ENCODE measurements at regions not wholly inside any gene's neighbourhood (a gene's known extent, or its start where the extent isn't known, plus 50 kb on each side); places are given as distances from the start of the nearest gene placed in this dataset.

DNA sequence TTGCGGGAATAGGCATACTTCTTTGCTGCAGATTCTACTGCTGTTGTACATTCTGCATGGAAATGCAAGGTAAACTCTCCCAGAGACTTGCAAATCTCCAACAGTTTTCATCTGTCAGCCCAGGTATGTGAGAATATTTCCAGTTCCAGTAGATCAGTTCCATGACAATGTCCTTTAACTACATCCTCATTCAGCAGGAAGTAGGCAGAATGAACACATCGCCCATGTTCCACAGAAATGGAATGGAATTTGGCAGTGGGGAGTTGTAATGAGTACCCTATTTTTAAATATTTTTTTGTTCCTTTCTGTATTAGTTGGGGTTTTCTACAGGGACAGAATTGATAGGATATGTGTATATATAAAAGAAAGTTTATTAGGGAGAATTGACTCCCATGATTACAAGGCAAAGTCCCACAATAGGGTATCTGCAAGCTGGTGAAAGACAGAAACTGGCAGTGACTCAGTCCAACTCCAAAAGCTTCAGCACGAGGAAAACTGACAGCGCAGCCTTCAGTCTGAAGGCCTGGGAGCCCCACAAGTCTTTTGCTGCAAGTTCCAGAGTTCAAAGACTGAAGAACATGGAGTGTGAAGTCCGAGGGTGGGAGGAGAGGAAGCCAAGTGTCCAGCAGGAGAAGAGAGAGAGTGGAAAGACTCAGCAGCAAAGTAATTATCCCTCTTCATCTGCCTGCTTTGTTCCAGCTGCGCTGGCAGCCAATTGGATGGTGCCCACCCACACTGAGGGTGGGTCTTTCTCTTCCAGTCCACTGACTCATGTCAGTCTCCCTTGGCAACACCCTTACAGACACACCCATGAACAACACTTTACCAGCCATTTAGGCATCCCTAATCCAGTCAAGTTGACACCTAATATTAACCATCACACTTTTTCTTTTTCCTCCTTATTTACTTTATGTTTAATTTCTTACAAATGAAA, 110.4 kb upstream of the SCAF11 start:
- Histone ChIP-seq H3K9me3 (no peaks in the 10 kb centered on the region), H3K4me1 (ENCODE audit: low read depth) (no peaks in the 10 kb centered on the region), H3K4me3 (no peak overlapping the region), H3K36me3 (ENCODE audit: low read depth) (no peaks in the 10 kb centered on the region)
- DNase-seq (no peak), ATAC-seq (no peak)
- intact Hi-C loops (cut with DNase I, micrococcal nuclease), result no loop called here
- TF ChIP-seq, protein P1, sequence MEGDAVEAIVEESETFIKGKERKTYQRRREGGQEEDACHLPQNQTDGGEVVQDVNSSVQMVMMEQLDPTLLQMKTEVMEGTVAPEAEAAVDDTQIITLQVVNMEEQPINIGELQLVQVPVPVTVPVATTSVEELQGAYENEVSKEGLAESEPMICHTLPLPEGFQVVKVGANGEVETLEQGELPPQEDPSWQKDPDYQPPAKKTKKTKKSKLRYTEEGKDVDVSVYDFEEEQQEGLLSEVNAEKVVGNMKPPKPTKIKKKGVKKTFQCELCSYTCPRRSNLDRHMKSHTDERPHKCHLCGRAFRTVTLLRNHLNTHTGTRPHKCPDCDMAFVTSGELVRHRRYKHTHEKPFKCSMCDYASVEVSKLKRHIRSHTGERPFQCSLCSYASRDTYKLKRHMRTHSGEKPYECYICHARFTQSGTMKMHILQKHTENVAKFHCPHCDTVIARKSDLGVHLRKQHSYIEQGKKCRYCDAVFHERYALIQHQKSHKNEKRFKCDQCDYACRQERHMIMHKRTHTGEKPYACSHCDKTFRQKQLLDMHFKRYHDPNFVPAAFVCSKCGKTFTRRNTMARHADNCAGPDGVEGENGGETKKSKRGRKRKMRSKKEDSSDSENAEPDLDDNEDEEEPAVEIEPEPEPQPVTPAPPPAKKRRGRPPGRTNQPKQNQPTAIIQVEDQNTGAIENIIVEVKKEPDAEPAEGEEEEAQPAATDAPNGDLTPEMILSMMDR (IDR thresholded peaks at IDR 0.05), result no peak

DNA sequence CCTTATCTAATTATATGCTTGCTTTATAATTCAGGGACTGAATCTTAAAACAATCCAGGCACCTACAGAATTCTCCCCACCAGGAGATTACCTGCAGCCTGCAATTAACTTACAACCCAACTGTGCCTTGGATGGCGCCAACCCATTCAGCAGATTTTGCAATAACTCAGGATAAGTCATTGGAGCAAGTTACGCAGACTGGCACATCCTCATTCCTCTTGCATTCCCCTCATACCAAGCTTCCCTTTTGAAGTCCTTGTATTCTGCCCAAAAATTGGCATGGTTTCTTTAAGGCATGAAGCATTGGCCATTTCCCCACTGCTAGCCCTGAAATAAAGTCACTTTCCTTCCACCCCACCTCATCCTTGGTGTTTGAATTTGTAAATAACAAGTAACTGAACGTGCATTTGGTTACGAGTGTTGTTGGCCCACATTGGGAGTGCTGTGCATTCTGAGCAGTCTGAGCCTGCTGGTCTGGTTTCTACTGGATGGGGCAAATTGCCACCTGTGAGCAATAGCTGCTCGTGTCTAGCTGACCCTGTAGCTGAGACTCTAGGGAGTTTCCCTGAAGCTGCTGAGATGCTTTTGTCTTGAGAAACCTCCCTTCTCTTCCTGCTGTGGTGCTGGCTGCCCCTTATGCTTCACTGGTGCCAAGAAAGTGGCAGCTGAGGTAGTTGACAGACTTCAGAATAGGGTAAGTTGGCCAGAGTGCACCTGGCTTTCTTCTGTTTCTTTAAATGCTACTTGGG, 99.2 kb upstream of the SCAF11 start:
- DNase-seq (no peak), ATAC-seq (no peak)
- Histone ChIP-seq H3K36me3 (ENCODE audit: low read depth) (no peaks in the 10 kb centered on the region), H3K9me3 (no peaks in the 10 kb centered on the region), H3K4me3 (no peak overlapping the region), H3K4me1 (ENCODE audit: low read depth) (no peaks in the 10 kb centered on the region)
- intact Hi-C loops (cut with DNase I, micrococcal nuclease), result no loop called here
- TF ChIP-seq, protein P1 (IDR thresholded peaks at IDR 0.05), result no peak

DNA sequence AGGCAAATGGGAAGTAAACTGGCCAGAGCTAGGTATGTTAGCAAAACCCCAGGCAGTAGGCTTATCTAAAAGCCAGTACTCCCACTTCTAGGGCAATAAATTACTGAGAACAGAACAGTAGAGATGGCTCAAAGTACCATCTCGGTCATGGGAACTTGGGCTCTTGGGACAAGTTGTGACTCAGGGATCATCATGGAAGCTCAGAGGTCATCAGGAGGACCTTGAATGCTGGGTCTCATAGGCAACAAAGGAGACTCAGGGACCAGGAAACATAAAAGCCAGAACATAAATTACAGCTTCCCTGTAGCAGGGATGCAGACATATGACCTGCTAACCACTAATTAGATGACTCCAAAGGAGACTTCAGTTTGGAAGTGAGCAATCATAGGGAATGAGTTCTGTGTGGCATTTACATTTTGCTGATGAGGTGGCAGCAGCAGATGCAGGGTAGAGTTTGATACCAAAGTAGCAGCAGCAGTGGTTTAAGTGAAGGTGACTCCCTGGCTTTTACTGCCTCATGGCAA, 97.6 kb upstream of the SCAF11 start:
- H3K9me3 ChIP-seq, result no peaks in the 10 kb centered on the region
- no peak for ATAC-seq
- no peak for DNase-seq
- TF ChIP-seq, protein P1 (IDR thresholded peaks at IDR 0.05), result no peak
- no peak overlapping the region for H3K4me3 ChIP-seq
- H3K36me3 ChIP-seq (ENCODE audit: low read depth), result no peaks in the 10 kb centered on the region
- H3K4me1 ChIP-seq (ENCODE audit: low read depth), result no peaks in the 10 kb centered on the region
- intact Hi-C loops (cut with DNase I, micrococcal nuclease), result no loop called here

DNA sequence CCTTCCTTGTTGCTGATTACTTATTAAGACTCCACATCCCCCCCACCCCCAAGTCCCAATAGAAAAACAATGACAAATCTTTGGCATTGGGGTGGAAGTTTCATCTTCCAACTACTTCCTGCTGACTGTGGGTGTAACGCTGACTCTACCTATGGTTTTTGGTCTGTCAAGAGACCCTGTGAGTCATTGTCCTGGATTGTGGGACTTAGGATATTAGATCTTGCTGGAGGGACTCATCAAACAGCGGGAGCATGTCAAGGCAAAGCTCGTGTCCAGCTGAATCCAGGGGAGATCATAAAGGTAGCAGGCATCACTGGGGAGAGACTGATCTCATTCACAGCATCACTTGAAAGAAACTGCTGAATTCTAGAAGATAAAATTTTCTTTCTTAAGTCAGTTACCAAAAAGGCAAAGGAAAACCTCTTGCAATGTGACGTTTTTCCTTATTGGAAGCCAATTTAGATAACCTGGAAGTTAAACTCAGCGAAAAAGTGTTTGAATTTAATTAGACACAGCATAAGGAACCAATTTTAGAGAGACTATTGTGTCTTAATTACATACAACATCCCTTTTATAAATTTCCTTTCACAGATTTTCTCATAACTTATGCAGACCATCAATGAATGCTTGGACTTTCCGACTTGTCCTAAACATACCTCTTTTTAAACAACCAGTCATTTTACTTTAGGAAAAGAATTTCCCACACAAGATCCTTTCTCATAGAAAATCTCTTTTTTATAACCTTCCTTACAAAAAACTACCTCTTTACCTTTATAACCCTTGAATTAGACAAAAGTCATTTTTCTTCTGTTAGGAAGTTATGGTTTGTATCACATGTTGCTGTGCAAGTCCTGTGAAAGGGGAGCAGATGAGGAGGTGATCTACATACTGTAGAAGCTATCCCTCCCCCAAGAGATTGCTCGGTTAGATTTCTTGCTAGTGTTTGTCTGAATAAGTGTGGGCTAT, 94.6 kb upstream of the SCAF11 start:
- Histone ChIP-seq H3K4me1 (ENCODE audit: low read depth) (no peaks in the 10 kb centered on the region), H3K9me3 (no peaks in the 10 kb centered on the region), H3K4me3 (no peak overlapping the region), H3K36me3 (ENCODE audit: low read depth) (no peaks in the 10 kb centered on the region)
- TF ChIP-seq, protein P1 (IDR thresholded peaks at IDR 0.05), result no peak
- DNase-seq (no peak), ATAC-seq (no peak)
- intact Hi-C loops (cut with DNase I, micrococcal nuclease), result no loop called here
